CD4-positive, alpha-beta memory T cell (primary cell): ENCODE measurements at regions not wholly inside any gene's neighbourhood (a gene's known extent, or its start where the extent isn't known, plus 50 kb on each side); places are given as distances from the start of the nearest gene placed in this dataset.
"Not testable (repeated sequence)": the region's sequence is repeated elsewhere in the genome, so short reads cannot be mapped to it uniquely, and the experiment has no call there.

ENCODE experiments used
- CTCF ChIA-PET: fragments of 350-600 bp; sonication (Branson Sonifier 250); formaldehyde crosslinking; loops from one replicate; lab custom pipeline; 2021; ENCODE audit warnings: inconsistent platforms; ENCODE audit not compliant: partially characterized antibody; lab: Charles Lee
- POLR2A ChIA-PET: fragments of 350-600 bp; sonication (Branson Sonifier 250); formaldehyde crosslinking; loops from one replicate; lab custom pipeline; 2021; ENCODE audit not compliant: partially characterized antibody; lab: Charles Lee
- DNase-seq, 5 donors: peaks; one replicate each; pipeline versions ENCODE4 v3.0.0 to v3.0.0-alpha.2; 2020 to 2022; ENCODE audit warnings: mixed read lengths in 1 of 5
- H3K27ac ChIP-seq: one replicate; pipeline ENCODE4 v1.7.0; 2013; ENCODE audit warnings: low read depth, low read length
- H3K27me3 ChIP-seq: 2 replicates; pipeline ENCODE4 v1.7.0; 2013; ENCODE audit warnings: mild to moderate bottlenecking, low read length, moderate library complexity; ENCODE audit not compliant: insufficient read depth
- H3K36me3 ChIP-seq: 2 replicates; pipeline ENCODE4 v1.7.0; 2013; ENCODE audit warnings: mild to moderate bottlenecking, low read length, moderate library complexity; ENCODE audit not compliant: insufficient read depth
- H3K4me1 ChIP-seq: 2 replicates; pipeline ENCODE4 v1.7.0; 2013; ENCODE audit warnings: mild to moderate bottlenecking, low read length, moderate library complexity; ENCODE audit not compliant: insufficient read depth
- H3K4me3 ChIP-seq, 2 donors: one replicate each; pipeline ENCODE4 v1.7.0; 2013; ENCODE audit warnings: low read length in 2 of 2, mild to moderate bottlenecking in 1 of 2
- H3K9me3 ChIP-seq, 2 donors: one replicate each; pipeline ENCODE4 v1.7.0; 2013; ENCODE audit warnings: low read length in 2 of 2, control low read depth in 1 of 2; ENCODE audit not compliant: control insufficient read depth in 1 of 2
- H3K27ac Mint-ChIP-seq, 7 donors: one replicate each; pipeline ENCODE4 v1.8.0; 2020 to 2021; ENCODE audit warnings: mixed read lengths in 7 of 7, mild to moderate bottlenecking in 6 of 7, inconsistent platforms in 3 of 7, moderate library complexity in 3 of 7
- H3K27me3 Mint-ChIP-seq, 2 donors: one replicate each; pipeline ENCODE4 v1.8.0; 2020 to 2021; ENCODE audit warnings: mixed read lengths in 2 of 2
- H3K36me3 Mint-ChIP-seq, 2 donors: one replicate each; pipeline ENCODE4 v1.8.0; 2020 to 2021; ENCODE audit warnings: mixed read lengths in 2 of 2, inconsistent platforms in 1 of 2, mild to moderate bottlenecking in 1 of 2
- H3K4me1 Mint-ChIP-seq, 4 donors: one replicate each; pipeline ENCODE4 v1.8.0; 2020 to 2021; ENCODE audit warnings: mixed read lengths in 4 of 4, mild to moderate bottlenecking in 1 of 4
- H3K4me3 Mint-ChIP-seq, 8 donors: one replicate each; pipeline ENCODE4 v1.8.0; 2020 to 2021; ENCODE audit warnings: mixed read lengths in 8 of 8, mild to moderate bottlenecking in 7 of 8, moderate library complexity in 6 of 8, inconsistent platforms in 3 of 8
- H3K9me3 Mint-ChIP-seq, 8 donors: one replicate each; pipeline ENCODE4 v1.8.0; 2020 to 2021; ENCODE audit warnings: mixed read lengths in 8 of 8, mild to moderate bottlenecking in 5 of 8, inconsistent platforms in 3 of 8, moderate library complexity in 1 of 8
- intact Hi-C: fragments of 100-400 bp; cut with micrococcal nuclease; formaldehyde crosslinking; loops from one replicate; pipeline ENCODE4 v1.15.1; 2023

- Histone ChIP-seq H3K27me3 (no peaks in the 10 kb centered on the region), H3K36me3 (no peaks in the 10 kb centered on the region), H3K27ac (no peak overlapping the region), H3K4me3 (no peak overlapping the region), H3K4me1 (no peaks in the 10 kb centered on the region), H3K9me3 (peaks cover 0 to 3% of the 10 kb centered on the region in 2 donors)
- H3K27me3 Mint-ChIP-seq, result no peaks in the 10 kb centered on the region
- DNase-seq, result no peak
- H3K36me3 Mint-ChIP-seq, result no peaks in the 10 kb centered on the region
- H3K9me3 Mint-ChIP-seq, result peaks cover 2 to 19% (median 10%) of the 10 kb centered on the region in 8 donors
- POLR2A ChIA-PET, result no interaction called here
- no peak overlapping the region for H3K4me3 Mint-ChIP-seq
- H3K27ac Mint-ChIP-seq, result no peak overlapping the region
- CTCF ChIA-PET, result no interaction called here
- no peaks in the 10 kb centered on the region for H3K4me1 Mint-ChIP-seq
- intact Hi-C loops, result no loop called here
Observed at GRCh38 chr2:16067037-16067406, 126.7 kb downstream of the MYCN start.

- Mint-ChIP-seq H3K27ac (no peak overlapping the region), H3K9me3 (peaks cover 2 to 21% (median 11%) of the 10 kb centered on the region in 8 donors), H3K27me3 (no peaks in the 10 kb centered on the region), H3K4me1 (no peaks in the 10 kb centered on the region), H3K4me3 (no peak overlapping the region), H3K36me3 (no peaks in the 10 kb centered on the region)
- Histone ChIP-seq H3K27me3 (no peaks in the 10 kb centered on the region), H3K4me3 (no peak overlapping the region), H3K36me3 (no peaks in the 10 kb centered on the region), H3K9me3 (peaks cover 0 to 3% of the 10 kb centered on the region in 2 donors), H3K27ac (no peak overlapping the region), H3K4me1 (no peaks in the 10 kb centered on the region)
- DNase-seq, result no peak
- intact Hi-C loops, result no loop called here
- ChIA-PET CTCF (no interaction called here), POLR2A (no interaction called here)
Observed at GRCh38 chr2:16066261-16067036, 126.1 kb downstream of the MYCN start.

- H3K4me1 Mint-ChIP-seq, H3K9me3 ChIP-seq, H3K4me3 ChIP-seq, H3K27ac Mint-ChIP-seq, DNase-seq, H3K27me3 ChIP-seq, H3K36me3 Mint-ChIP-seq, H3K27ac ChIP-seq, H3K27me3 Mint-ChIP-seq, H3K4me1 ChIP-seq, H3K36me3 ChIP-seq, H3K4me3 Mint-ChIP-seq, POLR2A ChIA-PET, intact Hi-C loops, CTCF ChIA-PET: not testable (repeated sequence)
- peaks cover 2 to 21% (median 12%) of the 10 kb centered on the region in 8 donors for H3K9me3 Mint-ChIP-seq
Observed at GRCh38 chr2:16065272-16066069, 125.1 kb downstream of the MYCN start.

GRCh38 chr2:16064745-16065144 lies 124.4 kb downstream of the MYCN start:
- no peaks in the 10 kb centered on the region for H3K36me3 Mint-ChIP-seq
- POLR2A ChIA-PET, result no interaction called here
- H3K4me1 Mint-ChIP-seq, result no peaks in the 10 kb centered on the region
- H3K27me3 Mint-ChIP-seq, result no peaks in the 10 kb centered on the region
- CTCF ChIA-PET, result no interaction called here
- H3K27ac ChIP-seq, result no peak overlapping the region
- H3K4me1 ChIP-seq, result no peaks in the 10 kb centered on the region
- no peaks in the 10 kb centered on the region for H3K36me3 ChIP-seq
- H3K27me3 ChIP-seq, result no peaks in the 10 kb centered on the region
- H3K27ac Mint-ChIP-seq, result no peak overlapping the region
- H3K9me3 Mint-ChIP-seq, result peaks cover 2 to 21% (median 12%) of the 10 kb centered on the region in 8 donors
- no peak overlapping the region for H3K4me3 Mint-ChIP-seq
- no peak overlapping the region for H3K4me3 ChIP-seq
- peaks cover 0 to 3% of the 10 kb centered on the region in 2 donors for H3K9me3 ChIP-seq
- intact Hi-C loops, result no loop called here
- no peak for DNase-seq

- CTCF ChIA-PET, result no interaction called here
- H3K9me3 ChIP-seq, result peaks cover 0 to 3% of the 10 kb centered on the region in 2 donors
Observed at GRCh38 chr2:16063955-16064633, 123.7 kb downstream of the MYCN start.

GRCh38 chr2:16063251-16063850 lies 123.0 kb downstream of the MYCN start:
- no peaks in the 10 kb centered on the region for H3K36me3 Mint-ChIP-seq
- H3K4me1 Mint-ChIP-seq, result no peaks in the 10 kb centered on the region
- intact Hi-C loops, result no loop called here
- peaks cover 0 to 21% (median 11%) of the 10 kb centered on the region in 8 donors for H3K9me3 Mint-ChIP-seq
- Histone ChIP-seq H3K36me3 (no peaks in the 10 kb centered on the region), H3K9me3 (peaks cover 0 to 3% of the 10 kb centered on the region in 2 donors), H3K4me1 (no peaks in the 10 kb centered on the region), H3K4me3 (no peak overlapping the region), H3K27ac (no peak overlapping the region), H3K27me3 (no peaks in the 10 kb centered on the region)
- H3K4me3 Mint-ChIP-seq, result no peak overlapping the region
- H3K27me3 Mint-ChIP-seq, result peaks cover 0 to 2% of the 10 kb centered on the region in 2 donors
- ChIA-PET POLR2A (no interaction called here), CTCF (no interaction called here)
- no peak overlapping the region for H3K27ac Mint-ChIP-seq
- no peak for DNase-seq

More at GRCh38 chr2:16063955-16064633, 123.7 kb downstream of the MYCN start:
- H3K9me3 Mint-ChIP-seq, result peaks cover 1 to 21% (median 12%) of the 10 kb centered on the region in 8 donors
- H3K4me3 Mint-ChIP-seq, result no peak overlapping the region
- H3K27me3 ChIP-seq, result no peaks in the 10 kb centered on the region
- no peaks in the 10 kb centered on the region for H3K4me1 ChIP-seq
- H3K4me1 Mint-ChIP-seq, result no peaks in the 10 kb centered on the region
- peaks cover 0 to under 1% of the 10 kb centered on the region in 2 donors for H3K27me3 Mint-ChIP-seq
- H3K36me3 ChIP-seq, result no peaks in the 10 kb centered on the region
- no peak overlapping the region for H3K27ac ChIP-seq
- H3K36me3 Mint-ChIP-seq, result no peaks in the 10 kb centered on the region
- intact Hi-C loops, result no loop called here
- H3K4me3 ChIP-seq, result no peak overlapping the region
- no peak for DNase-seq
- POLR2A ChIA-PET, result no interaction called here
- H3K27ac Mint-ChIP-seq, result no peak overlapping the region
